Tibial nerve (tissue), 4 donors: ENCODE measurements at regions not wholly inside any gene's neighbourhood (a gene's known extent, or its start where the extent isn't known, plus 50 kb on each side); places are given as distances from the start of the nearest gene placed in this dataset.

Source experiments
- DNase-seq, 2 donors: peaks; one replicate each; pipeline ENCODE4 v3.0.0-alpha.2; 2019; ENCODE audit warnings: low spot score in 2 of 2
- H3K27ac ChIP-seq, 4 donors: fragments of 200-600 bp; sonication (generic) in 3 of 4; one replicate each; pipeline ENCODE4 v1.5.1; 2017 to 2019; ENCODE audit warnings: mild to moderate bottlenecking in 1 of 4
- H3K27me3 ChIP-seq, 2 donors: fragments of 200-600 bp; sonication (generic) in 1 of 2; one replicate each; pipeline versions ENCODE4 v1.5.1 to v1.6.0; 2017 to 2019
- H3K36me3 ChIP-seq, 3 donors: fragments of 200-600 bp; sonication (generic); one replicate each; pipeline ENCODE4 v1.5.1; 2018 to 2019
- H3K4me1 ChIP-seq, 4 donors: fragments of 200-600 bp; sonication (generic) in 3 of 4; one replicate each; pipeline ENCODE4 v1.5.1; 2017 to 2019
- H3K4me3 ChIP-seq, 4 donors: fragments of 200-600 bp; sonication (generic) in 3 of 4; one replicate each; pipeline ENCODE4 v1.5.1; 2017 to 2019; ENCODE audit warnings: mild to moderate bottlenecking in 1 of 4, moderate library complexity in 1 of 4
- H3K9me3 ChIP-seq, 4 donors: fragments of 200-600 bp; sonication (generic) in 3 of 4; one replicate each; pipeline ENCODE4 v1.5.1; 2017 to 2019
- EP300 ChIP-seq, 2 donors: sonication (generic); formaldehyde crosslinking; IDR thresholded peaks; one replicate each; pipeline ENCODE4 v1.6.1; 2017; ENCODE audit warnings: antibody characterized with exemption in 2 of 2, mild to moderate bottlenecking in 1 of 2
- POLR2A ChIP-seq, 2 donors: fragments of 450-650 bp; IDR thresholded peaks; one replicate each; pipeline ENCODE4 v1.6.1; 2017; ENCODE audit warnings: antibody characterized with exemption in 2 of 2, mild to moderate bottlenecking in 2 of 2, moderate library complexity in 2 of 2
- WGBS, 2 donors: methylation state at CpG; one replicate each; pipeline ENCODE4 v1.1.5; 2018; 5-methylcytosine and 5-hydroxymethylcytosine counted together
- TF ChIP-seq, protein P1 (sequence below), 5 experiments: fragments of 200-600 bp in 3 of 5; fragments of 450-650 bp in 2 of 5; sonication (generic) in 3 of 5; IDR thresholded peaks; one replicate each; pipeline ENCODE4 v1.5.1; 2016 to 2019; ENCODE audit warnings: antibody characterized with exemption in 5 of 5, mild to moderate bottlenecking in 3 of 5, moderate library complexity in 2 of 5

DNA sequence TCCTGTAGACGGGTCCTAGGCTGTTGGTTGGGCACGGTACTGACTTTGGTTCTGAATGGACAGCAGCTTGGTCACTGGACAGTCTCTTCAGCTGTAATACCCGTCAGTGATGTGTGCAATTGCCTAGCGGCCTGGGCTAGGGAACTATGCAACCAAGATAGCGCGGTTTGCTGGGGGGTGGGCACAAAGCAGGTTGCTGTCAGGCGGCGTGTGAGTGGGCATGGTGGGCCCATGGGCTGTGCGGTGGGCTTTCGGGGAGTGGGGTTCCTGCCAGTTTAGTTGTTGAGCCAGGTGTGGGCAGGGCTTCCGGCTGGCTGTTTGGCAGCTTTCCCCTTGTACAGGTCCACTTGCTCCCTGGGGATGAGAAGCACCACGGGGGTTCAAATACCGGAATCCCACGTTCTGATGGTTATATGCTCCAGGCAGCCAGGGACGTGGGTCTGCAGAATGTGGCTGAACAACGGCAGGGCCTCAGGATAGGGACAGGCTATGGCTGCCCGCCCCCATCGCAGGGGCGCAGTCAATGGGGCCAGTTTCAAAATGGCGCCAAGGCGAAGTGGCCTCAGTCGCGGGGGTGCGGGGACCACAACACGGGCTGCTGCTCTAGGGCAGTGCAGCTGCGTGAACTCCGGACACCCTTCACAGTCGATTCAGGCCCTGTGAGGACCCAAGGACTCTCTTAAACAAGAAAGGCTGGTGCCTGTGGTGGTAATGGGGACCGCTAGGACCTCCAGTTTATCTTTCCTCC, 407.5 kb upstream of the FIGN start:
- Histone ChIP-seq H3K4me3 (no peak overlapping the region), H3K27me3 (no peaks in the 10 kb centered on the region), H3K4me1 (no peaks in the 10 kb centered on the region), H3K36me3 (no peaks in the 10 kb centered on the region), H3K27ac (no peak overlapping the region), H3K9me3 (no peaks in the 10 kb centered on the region)
- TF ChIP-seq EP300 (IDR thresholded peaks at IDR 0.05): no peak
- no peak for TF ChIP-seq POLR2A (IDR thresholded peaks at IDR 0.05)
- TF ChIP-seq, protein P1, sequence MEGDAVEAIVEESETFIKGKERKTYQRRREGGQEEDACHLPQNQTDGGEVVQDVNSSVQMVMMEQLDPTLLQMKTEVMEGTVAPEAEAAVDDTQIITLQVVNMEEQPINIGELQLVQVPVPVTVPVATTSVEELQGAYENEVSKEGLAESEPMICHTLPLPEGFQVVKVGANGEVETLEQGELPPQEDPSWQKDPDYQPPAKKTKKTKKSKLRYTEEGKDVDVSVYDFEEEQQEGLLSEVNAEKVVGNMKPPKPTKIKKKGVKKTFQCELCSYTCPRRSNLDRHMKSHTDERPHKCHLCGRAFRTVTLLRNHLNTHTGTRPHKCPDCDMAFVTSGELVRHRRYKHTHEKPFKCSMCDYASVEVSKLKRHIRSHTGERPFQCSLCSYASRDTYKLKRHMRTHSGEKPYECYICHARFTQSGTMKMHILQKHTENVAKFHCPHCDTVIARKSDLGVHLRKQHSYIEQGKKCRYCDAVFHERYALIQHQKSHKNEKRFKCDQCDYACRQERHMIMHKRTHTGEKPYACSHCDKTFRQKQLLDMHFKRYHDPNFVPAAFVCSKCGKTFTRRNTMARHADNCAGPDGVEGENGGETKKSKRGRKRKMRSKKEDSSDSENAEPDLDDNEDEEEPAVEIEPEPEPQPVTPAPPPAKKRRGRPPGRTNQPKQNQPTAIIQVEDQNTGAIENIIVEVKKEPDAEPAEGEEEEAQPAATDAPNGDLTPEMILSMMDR (IDR thresholded peaks at IDR 0.05): no peak
- no peak for DNase-seq
- WGBS, 2 donors: 97% methylated on average over 29 of the region's 29 CpGs

DNA sequence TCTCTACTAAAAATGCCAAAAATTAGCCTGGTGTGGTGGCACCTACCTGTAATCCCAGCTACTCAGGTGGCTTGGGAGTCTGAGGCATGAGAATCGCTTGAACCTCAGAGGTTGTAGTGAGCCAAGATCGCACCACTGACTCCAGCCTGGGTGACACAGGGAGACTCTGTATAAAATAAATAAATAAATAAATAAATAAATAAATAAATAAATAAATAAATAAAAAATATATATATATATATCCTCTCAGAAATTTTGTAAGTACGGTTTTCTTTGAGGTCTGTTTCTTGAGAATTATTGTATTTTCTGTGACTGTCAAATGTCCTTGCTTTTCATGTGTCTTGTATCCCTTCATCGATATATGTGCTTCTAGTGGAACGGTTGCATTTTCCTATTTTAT, 406.9 kb upstream of the FIGN start:
- WGBS, 2 donors: 95 to 97% methylated on average over 5 of the region's 5 CpGs
- Histone ChIP-seq H3K4me1 (no peaks in the 10 kb centered on the region), H3K27me3 (no peaks in the 10 kb centered on the region), H3K9me3 (no peaks in the 10 kb centered on the region), H3K36me3 (no peaks in the 10 kb centered on the region), H3K4me3 (no peak overlapping the region), H3K27ac (no peak overlapping the region)
- TF ChIP-seq EP300 (IDR thresholded peaks at IDR 0.05): no peak
- TF ChIP-seq, protein P1 (IDR thresholded peaks at IDR 0.05): no peak
- no peak for TF ChIP-seq POLR2A (IDR thresholded peaks at IDR 0.05)
- no peak for DNase-seq

DNA sequence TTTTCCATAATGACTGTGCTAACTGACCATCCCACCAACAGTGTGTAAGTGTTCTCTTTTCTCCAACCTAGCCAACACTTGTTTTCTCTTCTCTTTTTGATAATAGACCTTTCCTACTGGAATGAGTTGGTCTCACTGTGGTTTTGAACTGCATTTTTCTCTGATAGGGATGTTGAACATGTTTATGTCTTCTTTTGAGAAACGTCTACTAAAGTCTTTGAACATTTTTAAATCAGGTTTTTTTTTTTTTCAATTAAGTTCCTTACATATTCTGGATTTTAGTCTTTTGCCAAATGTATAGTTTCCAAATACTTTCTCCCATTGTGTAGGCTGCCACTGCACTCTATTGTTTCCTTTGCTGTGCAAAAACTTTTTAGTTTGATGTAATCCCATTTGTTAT, 405.5 kb upstream of the FIGN start:
- no peaks in the 10 kb centered on the region for H3K27me3 ChIP-seq
- 16 to 26% methylated on average over 1 of the region's 1 CpG for WGBS, 2 donors
- H3K4me3 ChIP-seq: no peak overlapping the region
- no peak overlapping the region for H3K27ac ChIP-seq
- TF ChIP-seq, protein P1 (IDR thresholded peaks at IDR 0.05): no peak
- TF ChIP-seq EP300 (IDR thresholded peaks at IDR 0.05): no peak
- no peak for TF ChIP-seq POLR2A (IDR thresholded peaks at IDR 0.05)
- H3K36me3 ChIP-seq: no peaks in the 10 kb centered on the region
- no peaks in the 10 kb centered on the region for H3K4me1 ChIP-seq
- DNase-seq: no peak
- no peaks in the 10 kb centered on the region for H3K9me3 ChIP-seq

DNA sequence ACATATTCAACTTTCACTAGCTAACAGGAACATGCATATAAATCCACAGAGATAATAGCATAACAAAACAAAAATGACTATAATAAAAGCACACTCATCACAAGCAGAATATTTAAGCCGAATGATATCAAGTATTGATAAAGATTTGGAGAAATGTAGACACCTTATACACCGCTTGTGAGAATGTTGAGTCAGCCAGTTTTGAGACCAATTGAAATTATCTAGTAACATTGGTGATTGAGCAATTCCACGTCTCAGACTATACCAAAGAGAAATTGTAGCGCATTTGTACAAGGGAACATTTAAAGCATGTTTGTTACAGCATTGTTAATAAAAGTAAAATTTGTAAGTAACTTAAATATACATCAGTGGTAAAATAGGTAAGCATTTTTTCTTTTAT, 402.9 kb upstream of the FIGN start:
- WGBS, 2 donors: 92 to 93% methylated on average over 4 of the region's 4 CpGs
- TF ChIP-seq, protein P1 (IDR thresholded peaks at IDR 0.05): no peak
- no peak for TF ChIP-seq EP300 (IDR thresholded peaks at IDR 0.05)
- TF ChIP-seq POLR2A (IDR thresholded peaks at IDR 0.05): no peak
- no peaks in the 10 kb centered on the region for H3K9me3 ChIP-seq
- H3K36me3 ChIP-seq: no peaks in the 10 kb centered on the region
- no peaks in the 10 kb centered on the region for H3K27me3 ChIP-seq
- no peak for DNase-seq
- H3K4me3 ChIP-seq: no peak overlapping the region
- H3K27ac ChIP-seq: no peak overlapping the region
- H3K4me1 ChIP-seq: no peaks in the 10 kb centered on the region

DNA sequence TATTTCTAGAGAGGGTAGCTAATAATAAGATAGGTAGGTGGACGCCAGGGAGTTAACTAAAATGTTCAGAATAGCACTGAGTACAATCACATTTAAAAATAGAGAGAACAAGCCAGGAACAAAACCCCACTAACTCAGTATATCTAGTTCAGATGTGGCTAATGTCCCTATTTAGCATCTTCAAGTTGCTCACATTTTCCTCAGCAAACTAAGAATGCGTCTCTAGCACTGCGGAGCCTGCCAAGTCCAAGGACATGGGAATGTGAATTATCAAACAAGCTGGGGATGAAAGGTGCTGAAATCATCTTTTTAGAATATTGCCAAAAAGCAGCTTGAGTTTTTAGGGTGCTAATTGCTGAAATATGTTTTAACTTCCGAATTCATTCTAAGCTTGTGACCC, 398.5 kb upstream of the FIGN start:
- Histone ChIP-seq H3K27me3 (no peaks in the 10 kb centered on the region), H3K4me1 (no peaks in the 10 kb centered on the region), H3K36me3 (no peaks in the 10 kb centered on the region), H3K9me3 (no peaks in the 10 kb centered on the region), H3K27ac (no peak overlapping the region), H3K4me3 (no peak overlapping the region)
- 75 to 81% methylated on average over 4 of the region's 4 CpGs for WGBS, 2 donors
- no peak for TF ChIP-seq POLR2A (IDR thresholded peaks at IDR 0.05)
- TF ChIP-seq EP300 (IDR thresholded peaks at IDR 0.05): no peak
- TF ChIP-seq, protein P1 (IDR thresholded peaks at IDR 0.05): no peak
- DNase-seq: no peak
